ENCODE measurements at regions not wholly inside any gene's neighbourhood (a gene's known extent, or its start where the extent isn't known, plus 50 kb on each side); places are given as distances from the start of the nearest gene placed in this dataset.

DNA sequence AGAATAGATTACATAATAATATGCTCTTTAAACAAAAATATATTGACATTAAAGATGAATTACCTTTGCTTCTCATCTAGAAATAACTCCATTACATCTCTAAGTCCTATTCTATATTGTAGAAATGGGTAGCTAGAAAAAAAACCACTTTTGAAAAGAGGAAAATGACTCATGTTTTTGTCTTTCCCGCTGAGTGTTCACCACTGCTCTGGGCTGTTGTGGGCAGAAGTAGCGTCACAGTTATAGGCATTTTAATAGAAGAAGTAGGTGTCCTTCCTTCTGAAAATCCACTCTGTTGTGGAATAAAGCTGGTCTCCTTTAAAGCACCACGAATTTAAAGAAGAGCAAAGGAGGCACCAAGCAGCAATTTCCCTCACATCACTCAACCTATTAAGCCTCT, 117.6 kb upstream of the NFE2L3 start:
- no peak overlapping the region for H3K4me3 ChIP-seq (ENCODE audit: low read length)
- DNase-seq (ENCODE audit: low read depth): no peak
- TF ChIP-seq, protein P1, sequence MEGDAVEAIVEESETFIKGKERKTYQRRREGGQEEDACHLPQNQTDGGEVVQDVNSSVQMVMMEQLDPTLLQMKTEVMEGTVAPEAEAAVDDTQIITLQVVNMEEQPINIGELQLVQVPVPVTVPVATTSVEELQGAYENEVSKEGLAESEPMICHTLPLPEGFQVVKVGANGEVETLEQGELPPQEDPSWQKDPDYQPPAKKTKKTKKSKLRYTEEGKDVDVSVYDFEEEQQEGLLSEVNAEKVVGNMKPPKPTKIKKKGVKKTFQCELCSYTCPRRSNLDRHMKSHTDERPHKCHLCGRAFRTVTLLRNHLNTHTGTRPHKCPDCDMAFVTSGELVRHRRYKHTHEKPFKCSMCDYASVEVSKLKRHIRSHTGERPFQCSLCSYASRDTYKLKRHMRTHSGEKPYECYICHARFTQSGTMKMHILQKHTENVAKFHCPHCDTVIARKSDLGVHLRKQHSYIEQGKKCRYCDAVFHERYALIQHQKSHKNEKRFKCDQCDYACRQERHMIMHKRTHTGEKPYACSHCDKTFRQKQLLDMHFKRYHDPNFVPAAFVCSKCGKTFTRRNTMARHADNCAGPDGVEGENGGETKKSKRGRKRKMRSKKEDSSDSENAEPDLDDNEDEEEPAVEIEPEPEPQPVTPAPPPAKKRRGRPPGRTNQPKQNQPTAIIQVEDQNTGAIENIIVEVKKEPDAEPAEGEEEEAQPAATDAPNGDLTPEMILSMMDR (conservative IDR thresholded peaks at IDR 0.05; ENCODE audit: low read length): no peak

- DNase-seq (ENCODE audit: low read depth): no peak
- TF ChIP-seq, protein P1 (conservative IDR thresholded peaks at IDR 0.05; ENCODE audit: low read length): no peak
- no peak overlapping the region for H3K4me3 ChIP-seq (ENCODE audit: low read length)
Measured at GRCh38 chr7:26035552-26035951, 116.4 kb upstream of the NFE2L3 start.

DNA sequence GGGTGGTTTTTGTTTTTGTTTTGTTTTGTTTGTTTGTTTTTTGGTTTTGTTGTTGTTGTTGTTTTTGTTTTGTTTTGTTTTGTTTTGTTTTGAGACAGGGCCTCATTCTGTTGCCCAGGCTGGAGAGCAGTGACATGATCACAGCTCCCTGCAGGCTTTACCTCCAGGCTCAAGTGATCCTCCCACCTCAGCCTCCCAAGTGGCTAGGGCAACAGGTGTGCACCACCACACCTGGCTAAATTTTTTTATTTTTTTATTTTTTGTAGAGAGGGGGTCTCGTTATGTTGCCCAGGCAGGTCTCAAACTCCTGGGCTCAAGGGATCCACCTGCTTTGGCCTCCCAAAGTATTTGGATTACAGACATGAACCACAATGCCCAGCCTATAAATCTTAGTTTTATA, 115.9 kb upstream of the NFE2L3 start:
- no peak overlapping the region for H3K4me3 ChIP-seq (ENCODE audit: low read length)
- DNase-seq (ENCODE audit: low read depth): no peak
- TF ChIP-seq, protein P1 (conservative IDR thresholded peaks at IDR 0.05; ENCODE audit: low read length): no peak

- DNase-seq (ENCODE audit: low read depth): no peak
- no peak overlapping the region for H3K4me3 ChIP-seq (ENCODE audit: low read length)
- TF ChIP-seq, protein P1 (conservative IDR thresholded peaks at IDR 0.05; ENCODE audit: low read length): no peak
Measured at GRCh38 chr7:26038201-26038990, 113.6 kb upstream of the NFE2L3 start.

GRCh38 chr7:26040085-26040484, 111.9 kb upstream of the NFE2L3 start:
- H3K4me3 ChIP-seq (ENCODE audit: low read length): no peak overlapping the region
- no peak for DNase-seq (ENCODE audit: low read depth)
- TF ChIP-seq, protein P1 (conservative IDR thresholded peaks at IDR 0.05; ENCODE audit: low read length): no peak

GRCh38 chr7:26042237-26042636, 109.8 kb upstream of the NFE2L3 start:
- DNase-seq (ENCODE audit: low read depth): no peak
- no peak overlapping the region for H3K4me3 ChIP-seq (ENCODE audit: low read length)
- TF ChIP-seq, protein P1 (conservative IDR thresholded peaks at IDR 0.05; ENCODE audit: low read length): no peak

- no peak for DNase-seq (ENCODE audit: low read depth)
- TF ChIP-seq, protein P1 (conservative IDR thresholded peaks at IDR 0.05; ENCODE audit: low read length): no peak
- no peak overlapping the region for H3K4me3 ChIP-seq (ENCODE audit: low read length)
Measured at GRCh38 chr7:26043801-26044200, 108.2 kb upstream of the NFE2L3 start.
